ENCODE measurements at regions not wholly inside any gene's neighbourhood (a gene's known extent, or its start where the extent isn't known, plus 50 kb on each side); places are given as distances from the start of the nearest gene placed in this dataset.

GRCh38 chr5:91850031-91850430 is 466.9 kb upstream of the ARRDC3 start:
- TF ChIP-seq, protein P1, sequence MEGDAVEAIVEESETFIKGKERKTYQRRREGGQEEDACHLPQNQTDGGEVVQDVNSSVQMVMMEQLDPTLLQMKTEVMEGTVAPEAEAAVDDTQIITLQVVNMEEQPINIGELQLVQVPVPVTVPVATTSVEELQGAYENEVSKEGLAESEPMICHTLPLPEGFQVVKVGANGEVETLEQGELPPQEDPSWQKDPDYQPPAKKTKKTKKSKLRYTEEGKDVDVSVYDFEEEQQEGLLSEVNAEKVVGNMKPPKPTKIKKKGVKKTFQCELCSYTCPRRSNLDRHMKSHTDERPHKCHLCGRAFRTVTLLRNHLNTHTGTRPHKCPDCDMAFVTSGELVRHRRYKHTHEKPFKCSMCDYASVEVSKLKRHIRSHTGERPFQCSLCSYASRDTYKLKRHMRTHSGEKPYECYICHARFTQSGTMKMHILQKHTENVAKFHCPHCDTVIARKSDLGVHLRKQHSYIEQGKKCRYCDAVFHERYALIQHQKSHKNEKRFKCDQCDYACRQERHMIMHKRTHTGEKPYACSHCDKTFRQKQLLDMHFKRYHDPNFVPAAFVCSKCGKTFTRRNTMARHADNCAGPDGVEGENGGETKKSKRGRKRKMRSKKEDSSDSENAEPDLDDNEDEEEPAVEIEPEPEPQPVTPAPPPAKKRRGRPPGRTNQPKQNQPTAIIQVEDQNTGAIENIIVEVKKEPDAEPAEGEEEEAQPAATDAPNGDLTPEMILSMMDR (IDR thresholded peaks at IDR 0.05; ENCODE audit: low read depth, low read length) = no peak
- no peak for TF ChIP-seq EZH2phosphoT487 (IDR thresholded peaks at IDR 0.05; ENCODE audit: low read depth)

Measured in OCI-LY3 (cell line).